Endothelial cell of umbilical vein (primary cell): ENCODE measurements at regions not wholly inside any gene's neighbourhood (a gene's known extent, or its start where the extent isn't known, plus 50 kb on each side); places are given as distances from the start of the nearest gene placed in this dataset.

Source experiments
- BruUV-seq: library from RNA; stranded (reverse); fragments of 400-500 nt; replicated peaks from 2 replicates; lab custom pipeline; 2021; lab: Mats Ljungman, UMichigan
- CTCF ChIA-PET: fragments of 300-600, 350-600 bp; sonication (Branson Sonifier 250); formaldehyde crosslinking; loops from one replicate; lab custom pipeline; 2021; ENCODE audit warnings: antibody characterized with exemption, inconsistent platforms; lab: Charles Lee
- POLR2A ChIA-PET: fragments of 300-600, 350-600 bp; sonication (Branson Sonifier 250); formaldehyde crosslinking; loops from one replicate; lab custom pipeline; 2021; ENCODE audit warnings: antibody characterized with exemption, inconsistent platforms; lab: Charles Lee
- DNase-seq: peaks from one replicate; pipeline ENCODE4 v3.0.0-alpha.2; 2011; ENCODE audit warnings: low read depth, low spot score
- FAIRE-seq: peaks from 2 replicates; lab custom pipeline; 2011; peaks lifted over from hg19 to GRCh38; lab: Jason Lieb, UNC
- H2AFZ ChIP-seq: 2 replicates; pipeline ENCODE4 v1.6.0; 2012; ENCODE audit warnings: low read depth, low read length, control low read depth, inconsistent platforms
- H3K27ac ChIP-seq: 2 replicates; pipeline ENCODE4 v1.5.1; 2011; ENCODE audit warnings: low read depth, mild to moderate bottlenecking, control low read depth, low read length, moderate library complexity; ENCODE audit not compliant: insufficient read depth
- H3K27me3 ChIP-seq, 2 experiments: 2 replicates each; pipeline versions ENCODE4 v1.6.0 to v1.6.1; 2011; ENCODE audit warnings: low read length in 2 of 2, mixed read lengths in 1 of 2; ENCODE audit not compliant: control insufficient read depth in 2 of 2, insufficient read depth in 2 of 2
- H3K36me3 ChIP-seq, 2 experiments: 2 replicates in 1 of 2; 3 replicates in 1 of 2; pipeline ENCODE4 v1.5.1; 2011; ENCODE audit warnings: low read length in 2 of 2, mild to moderate bottlenecking in 1 of 2, moderate library complexity in 1 of 2; ENCODE audit not compliant: control insufficient read depth in 2 of 2, insufficient read depth in 2 of 2; ENCODE audit errors: extremely low read depth in 1 of 2
- H3K4me1 ChIP-seq: 3 replicates; pipeline ENCODE4 v1.5.1; 2011; ENCODE audit warnings: mild to moderate bottlenecking, low read length; ENCODE audit not compliant: control insufficient read depth, insufficient read depth; ENCODE audit errors: extremely low read depth
- H3K4me2 ChIP-seq: 2 replicates; pipeline ENCODE4 v1.6.1; 2011; ENCODE audit warnings: low read length, control low read depth, mixed read lengths; ENCODE audit not compliant: insufficient read depth
- H3K4me3 ChIP-seq, 3 experiments: fragments of 200-600 bp in 1 of 3; sonication (generic), shearing (Covaris generic) in 1 of 3; replicated peaks in 1 of 3; 2 replicates each; pipeline ENCODE4 v1.5.1; 2011 to 2016; ENCODE audit warnings: control low read depth in 3 of 3, low read length in 3 of 3, mild to moderate bottlenecking in 2 of 3, inconsistent platforms in 1 of 3, low read depth in 1 of 3, moderate library complexity in 1 of 3; ENCODE audit not compliant: insufficient read depth in 1 of 3
- H3K79me2 ChIP-seq: 2 replicates; pipeline ENCODE4 v1.6.0; 2012; ENCODE audit warnings: low read length, inconsistent platforms; ENCODE audit not compliant: control insufficient read depth, insufficient read depth
- H3K9ac ChIP-seq: replicated peaks from 2 replicates; pipeline ENCODE3; 2011; ENCODE audit warnings: low read length, control low read depth; ENCODE audit not compliant: insufficient read depth; ENCODE audit errors: extremely low read depth
- H3K9me1 ChIP-seq: replicated peaks from 3 replicates; pipeline ENCODE4 v1.6.0; 2011; ENCODE audit warnings: mild to moderate bottlenecking, low read length; ENCODE audit not compliant: control insufficient read depth, insufficient read depth; ENCODE audit errors: extremely low read depth
- H3K9me3 ChIP-seq: replicated peaks from 2 replicates; pipeline ENCODE4 v1.5.1; 2012; ENCODE audit warnings: low read length, inconsistent platforms; ENCODE audit not compliant: control insufficient read depth, insufficient read depth
- H4K20me1 ChIP-seq: replicated peaks from 2 replicates; pipeline ENCODE3; 2011; ENCODE audit warnings: mild to moderate bottlenecking, low read length; ENCODE audit not compliant: control insufficient read depth, insufficient read depth; ENCODE audit errors: extremely low read depth
- EZH2 ChIP-seq: IDR thresholded peaks from 2 replicates; pipeline ENCODE4 v1.6.1; 2012; ENCODE audit warnings: borderline replicate concordance, low read depth, mild to moderate bottlenecking, moderate library complexity, low read length, inconsistent platforms; ENCODE audit not compliant: severe bottlenecking
- FOS ChIP-seq: IDR thresholded peaks from 2 replicates; pipeline ENCODE4 v1.6.1; 2011; ENCODE audit warnings: mild to moderate bottlenecking, low read length, moderate library complexity, borderline replicate concordance; ENCODE audit not compliant: insufficient read depth
- GATA2 ChIP-seq: IDR thresholded peaks from 2 replicates; pipeline ENCODE4 v1.7.0; 2011; ENCODE audit warnings: low read depth, mild to moderate bottlenecking, moderate library complexity, mixed read lengths, low read length; ENCODE audit not compliant: insufficient read length, insufficient read depth
- JUN ChIP-seq: IDR thresholded peaks from 2 replicates; pipeline ENCODE4 v1.6.1; 2011; ENCODE audit warnings: borderline replicate concordance, low read depth; ENCODE audit not compliant: insufficient read length, insufficient read depth
- MYC ChIP-seq: IDR thresholded peaks from one replicate; pipeline ENCODE4 v1.6.1; 2011; ENCODE audit warnings: mild to moderate bottlenecking, low read depth, low read length
- POLR2A ChIP-seq: IDR thresholded peaks from 2 replicates; pipeline ENCODE4 v1.6.1; 2012; ENCODE audit warnings: low read depth, mild to moderate bottlenecking, control low read depth, low read length
- POLR2AphosphoS5 ChIP-seq: IDR thresholded peaks from 2 replicates; pipeline ENCODE4 v1.6.1; 2012; ENCODE audit warnings: low read depth, mild to moderate bottlenecking, control low read depth, low read length, moderate library complexity; ENCODE audit not compliant: insufficient read depth
- dilution Hi-C: fragments of 300-500 bp; cut with MboI; formaldehyde crosslinking; loops from one replicate; pipeline ENCODE4 v1.15.0; 2019; ENCODE audit warnings: low sequenced_read_pairs; ENCODE audit not compliant: extremely low pct_ligation_motif_present
- intact Hi-C: fragments of 100-400 bp; cut with micrococcal nuclease; formaldehyde crosslinking; loops from one replicate; pipeline ENCODE4 v1.10.0; 2022
- TF ChIP-seq, protein P1 (sequence below), 2 donors: IDR thresholded peaks; 1 replicate in 1 of 2; 2 replicates in 1 of 2; pipeline ENCODE4 v1.5.1; 2011; ENCODE audit warnings: low read length in 2 of 2, mild to moderate bottlenecking in 2 of 2, moderate library complexity in 2 of 2, control low read depth in 1 of 2, inconsistent platforms in 1 of 2, low read depth in 1 of 2; ENCODE audit not compliant: insufficient read depth in 1 of 2; ENCODE audit errors: extremely low read depth in 1 of 2
- TF ChIP-seq, protein P2 (sequence below): IDR thresholded peaks from 2 replicates; pipeline ENCODE4 v1.6.1; 2011; ENCODE audit not compliant: insufficient read depth, insufficient read length

DNA sequence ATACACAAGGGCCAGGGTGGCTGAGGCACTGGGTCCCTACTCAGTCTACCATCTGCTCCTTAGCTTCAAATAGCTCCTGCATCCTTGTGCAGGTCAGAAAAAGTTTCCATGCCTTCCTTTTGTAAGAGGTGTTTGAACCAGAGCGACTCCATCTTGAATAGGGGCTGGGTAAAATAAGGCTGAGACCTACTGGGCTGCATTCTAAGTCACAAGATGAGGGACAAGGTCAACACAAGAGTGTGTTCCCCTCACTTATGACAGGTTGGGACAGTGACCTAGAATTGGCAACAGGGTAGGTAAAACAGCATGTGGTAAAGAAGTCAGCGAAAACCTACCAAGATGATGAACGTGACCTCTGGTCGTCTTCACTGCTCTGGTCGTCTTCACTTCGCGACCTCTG, 120.5 kb downstream of the KCNK1 start:
- no TSS peak for BruUV-seq
- FAIRE-seq = no peak

DNA sequence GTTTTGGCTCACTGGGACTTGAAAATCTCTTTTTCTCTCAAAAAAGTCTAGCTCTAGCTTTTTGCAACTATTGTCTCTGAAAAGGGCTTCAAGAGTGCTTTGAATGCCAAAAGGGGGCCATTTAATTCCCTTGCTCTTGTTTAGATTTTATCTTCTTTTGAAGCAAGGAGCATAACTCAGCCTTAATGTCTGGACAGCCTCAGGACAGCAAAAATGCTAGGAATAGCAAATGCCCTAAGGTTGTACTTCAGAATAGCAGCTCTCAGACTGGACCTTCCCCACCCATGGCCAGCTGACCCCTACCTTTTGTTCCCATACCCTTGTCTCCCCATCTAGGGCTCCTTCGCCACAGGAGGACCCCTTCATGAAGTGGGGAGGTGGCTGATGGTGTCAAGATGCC, 121.4 kb downstream of the KCNK1 start:
- CTCF ChIA-PET = no interaction called here
- intact Hi-C loops = no loop called here

More for the DNA sequence above, 120.5 kb downstream of the KCNK1 start:
- CTCF ChIA-PET = no interaction called here
- intact Hi-C loops (no loop called here), dilution Hi-C loops (no loop called here)
- no peaks in the 10 kb centered on the region for H4K20me1 ChIP-seq
- DNase-seq = no peak
- no peak overlapping the region for H3K4me3 ChIP-seq
- H3K4me1 ChIP-seq = no peaks in the 10 kb centered on the region
- POLR2A ChIA-PET = no interaction called here
- H3K9me3 ChIP-seq = peaks cover 3% of the 10 kb centered on the region
- no peak overlapping the region for H3K27ac ChIP-seq
- no peaks in the 10 kb centered on the region for H3K27me3 ChIP-seq
- H3K9me1 ChIP-seq = no peaks in the 10 kb centered on the region
- H3K9ac ChIP-seq = no peak overlapping the region
- no peak overlapping the region for H2AFZ ChIP-seq
- H3K36me3 ChIP-seq = no peaks in the 10 kb centered on the region
- TF ChIP-seq POLR2AphosphoS5 = no peak
- TF ChIP-seq, protein P1, sequence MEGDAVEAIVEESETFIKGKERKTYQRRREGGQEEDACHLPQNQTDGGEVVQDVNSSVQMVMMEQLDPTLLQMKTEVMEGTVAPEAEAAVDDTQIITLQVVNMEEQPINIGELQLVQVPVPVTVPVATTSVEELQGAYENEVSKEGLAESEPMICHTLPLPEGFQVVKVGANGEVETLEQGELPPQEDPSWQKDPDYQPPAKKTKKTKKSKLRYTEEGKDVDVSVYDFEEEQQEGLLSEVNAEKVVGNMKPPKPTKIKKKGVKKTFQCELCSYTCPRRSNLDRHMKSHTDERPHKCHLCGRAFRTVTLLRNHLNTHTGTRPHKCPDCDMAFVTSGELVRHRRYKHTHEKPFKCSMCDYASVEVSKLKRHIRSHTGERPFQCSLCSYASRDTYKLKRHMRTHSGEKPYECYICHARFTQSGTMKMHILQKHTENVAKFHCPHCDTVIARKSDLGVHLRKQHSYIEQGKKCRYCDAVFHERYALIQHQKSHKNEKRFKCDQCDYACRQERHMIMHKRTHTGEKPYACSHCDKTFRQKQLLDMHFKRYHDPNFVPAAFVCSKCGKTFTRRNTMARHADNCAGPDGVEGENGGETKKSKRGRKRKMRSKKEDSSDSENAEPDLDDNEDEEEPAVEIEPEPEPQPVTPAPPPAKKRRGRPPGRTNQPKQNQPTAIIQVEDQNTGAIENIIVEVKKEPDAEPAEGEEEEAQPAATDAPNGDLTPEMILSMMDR (IDR thresholded peaks at IDR 0.05; ENCODE audit: extremely low read depth in 1 of 2, insufficient read depth in 1 of 2, low read depth in 1 of 2, low read length in 2 of 2) = no peak
- no peak for TF ChIP-seq MYC
- TF ChIP-seq POLR2A = no peak
- H3K79me2 ChIP-seq = no peaks in the 10 kb centered on the region
- H3K4me2 ChIP-seq = no peak overlapping the region

More for the DNA sequence above, 121.4 kb downstream of the KCNK1 start:
- BruUV-seq = no TSS peak
- Histone ChIP-seq H3K9ac (no peak overlapping the region), H3K4me3 (no peak overlapping the region), H3K4me2 (no peak overlapping the region), H3K9me1 (no peaks in the 10 kb centered on the region), H4K20me1 (no peaks in the 10 kb centered on the region), H3K27me3 (no peaks in the 10 kb centered on the region), H3K27ac (no peak overlapping the region), H2AFZ (no peak overlapping the region), H3K36me3 (no peaks in the 10 kb centered on the region), H3K4me1 (no peaks in the 10 kb centered on the region), H3K9me3 (peaks cover 3% of the 10 kb centered on the region), H3K79me2 (no peaks in the 10 kb centered on the region)
- no peak for TF ChIP-seq MYC
- no peak for TF ChIP-seq JUN
- TF ChIP-seq, protein P2, sequence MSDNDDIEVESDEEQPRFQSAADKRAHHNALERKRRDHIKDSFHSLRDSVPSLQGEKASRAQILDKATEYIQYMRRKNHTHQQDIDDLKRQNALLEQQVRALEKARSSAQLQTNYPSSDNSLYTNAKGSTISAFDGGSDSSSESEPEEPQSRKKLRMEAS = no peak
- TF ChIP-seq POLR2A = no peak
- TF ChIP-seq FOS = no peak
- TF ChIP-seq POLR2AphosphoS5 = no peak
- no peak for TF ChIP-seq EZH2
- TF ChIP-seq, protein P1 (IDR thresholded peaks at IDR 0.05; ENCODE audit: extremely low read depth in 1 of 2, insufficient read depth in 1 of 2, low read depth in 1 of 2, low read length in 2 of 2) = no peak
- TF ChIP-seq GATA2 = no peak
- DNase-seq = no peak
- FAIRE-seq = no peak
- POLR2A ChIA-PET = no interaction called here
- dilution Hi-C loops = no loop called here
